CD4-positive, CD25-positive, alpha-beta regulatory T cell (primary cell): ENCODE measurements at regions not wholly inside any gene's neighbourhood (a gene's known extent, or its start where the extent isn't known, plus 50 kb on each side); places are given as distances from the start of the nearest gene placed in this dataset.
"Not testable (repeated sequence)": the region's sequence is repeated elsewhere in the genome, so short reads cannot be mapped to it uniquely, and the experiment has no call there.

Experiments used
- ATAC-seq, 2 donors: fragments of 150-1000 bp; cut with Tn5 transposase; one replicate each; pipeline ENCODE4 v1.10.0; 2021; ENCODE audit warnings: low read depth in 2 of 2, moderate number of reproducible peaks in 2 of 2, moderate library complexity in 1 of 2
- DNase-seq, 3 donors: peaks; one replicate each; pipeline versions ENCODE4 v3.0.0 to v3.0.0-alpha.2; 2012 to 2022; ENCODE audit warnings: mixed read lengths in 1 of 3
- H3K27ac ChIP-seq: one replicate; pipeline ENCODE4 v1.7.0; 2013; ENCODE audit warnings: mild to moderate bottlenecking, low read length; ENCODE audit not compliant: insufficient read depth, poor library complexity, severe bottlenecking
- H3K27me3 ChIP-seq: one replicate; pipeline ENCODE4 v1.7.0; 2013; ENCODE audit warnings: low read length; ENCODE audit not compliant: control insufficient read depth, insufficient read depth
- H3K36me3 ChIP-seq: one replicate; pipeline ENCODE4 v1.7.0; 2013; ENCODE audit warnings: mild to moderate bottlenecking, low read length, moderate library complexity; ENCODE audit not compliant: control insufficient read depth, insufficient read depth
- H3K4me1 ChIP-seq: 2 replicates; pipeline ENCODE4 v1.7.0; 2013; ENCODE audit warnings: mild to moderate bottlenecking, low read length; ENCODE audit not compliant: insufficient read depth, control insufficient read depth, poor library complexity, severe bottlenecking
- H3K4me3 ChIP-seq: one replicate; pipeline ENCODE4 v1.7.0; 2013; ENCODE audit warnings: low read depth, mild to moderate bottlenecking, low read length, moderate library complexity
- H3K9me3 ChIP-seq, 2 experiments: 1 replicate in 1 of 2; 2 replicates in 1 of 2; pipeline ENCODE4 v1.7.0; 2013; ENCODE audit warnings: low read length in 2 of 2, mild to moderate bottlenecking in 1 of 2, moderate library complexity in 1 of 2; ENCODE audit not compliant: control insufficient read depth in 2 of 2
- H3K27ac Mint-ChIP-seq, 3 donors: one replicate each; pipeline ENCODE4 v1.8.0; 2020 to 2022; ENCODE audit warnings: mild to moderate bottlenecking in 3 of 3, mixed read lengths in 3 of 3, moderate library complexity in 2 of 3
- H3K27me3 Mint-ChIP-seq: one replicate; pipeline ENCODE4 v1.8.0; 2022; ENCODE audit warnings: mild to moderate bottlenecking, mixed read lengths
- H3K36me3 Mint-ChIP-seq: one replicate; pipeline ENCODE4 v1.8.0; 2020; ENCODE audit warnings: mixed read lengths
- H3K4me1 Mint-ChIP-seq, 4 donors: one replicate each; pipeline ENCODE4 v1.8.0; 2020 to 2022; ENCODE audit warnings: mixed read lengths in 4 of 4, mild to moderate bottlenecking in 1 of 4
- H3K4me3 Mint-ChIP-seq, 4 donors: one replicate each; pipeline ENCODE4 v1.8.0; 2020 to 2022; ENCODE audit warnings: mild to moderate bottlenecking in 4 of 4, mixed read lengths in 4 of 4, moderate library complexity in 3 of 4
- H3K9me3 Mint-ChIP-seq, 7 donors: one replicate each; pipeline ENCODE4 v1.8.0; 2020 to 2022; ENCODE audit warnings: mixed read lengths in 7 of 7, mild to moderate bottlenecking in 3 of 7, moderate library complexity in 2 of 7

DNA sequence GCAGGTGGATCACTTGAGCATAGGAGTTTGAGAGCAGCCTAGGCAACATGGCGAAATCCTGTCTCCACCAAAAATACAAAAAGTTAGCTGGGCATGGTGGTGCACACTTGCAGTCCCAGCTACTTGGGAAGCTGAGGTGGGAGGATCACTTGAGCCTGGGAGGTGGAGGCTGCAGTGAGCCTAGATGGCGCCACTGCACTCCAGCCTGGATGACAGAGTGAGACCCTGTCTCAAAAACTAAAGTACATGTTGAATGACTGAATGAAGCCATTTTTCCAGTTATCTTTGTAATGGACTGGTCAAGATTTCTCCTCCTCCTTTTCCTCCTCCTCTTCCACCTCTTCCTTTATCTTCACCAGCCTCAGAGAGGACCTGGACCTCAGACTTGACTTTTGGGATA, 272.0 kb downstream of the SMAD2 start:
- Histone ChIP-seq H3K27ac (no peak overlapping the region), H3K36me3 (no peaks in the 10 kb centered on the region), H3K4me1 (no peaks in the 10 kb centered on the region), H3K9me3 (no peaks in the 10 kb centered on the region), H3K27me3 (no peaks in the 10 kb centered on the region), H3K4me3 (no peak overlapping the region)
- Mint-ChIP-seq H3K27me3 (no peaks in the 10 kb centered on the region), H3K27ac (no peak overlapping the region), H3K4me3 (no peak overlapping the region), H3K4me1 (no peaks in the 10 kb centered on the region), H3K36me3 (peaks cover 3% of the 10 kb centered on the region), H3K9me3 (peaks cover 0 to 10% (median 3%) of the 10 kb centered on the region in 7 donors)
- ATAC-seq (no peak), DNase-seq (no peak)

DNA sequence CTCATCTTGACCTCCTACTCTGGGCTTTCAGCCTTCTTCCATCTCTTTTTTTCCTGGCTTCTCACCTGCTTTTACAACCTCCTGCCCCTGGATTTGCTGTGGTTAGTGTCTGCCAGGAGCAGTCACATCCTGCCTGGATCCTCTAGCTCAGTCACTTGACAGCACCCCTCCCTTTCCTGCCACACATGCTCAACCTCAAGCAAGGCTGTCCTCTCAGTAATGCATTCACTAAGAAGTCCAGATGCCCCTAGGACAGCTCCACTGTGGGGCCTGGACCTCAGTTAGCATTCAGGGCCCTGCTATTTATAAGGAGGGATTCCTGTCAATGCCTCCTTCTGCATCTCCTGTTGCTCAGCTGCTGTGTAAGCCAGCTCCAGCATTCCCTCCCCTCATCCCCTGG, 275.5 kb downstream of the SMAD2 start:
- Mint-ChIP-seq H3K27me3 (no peaks in the 10 kb centered on the region), H3K36me3 (peaks cover 1% of the 10 kb centered on the region), H3K27ac (no peak overlapping the region), H3K4me1 (no peaks in the 10 kb centered on the region), H3K9me3 (peaks cover 0 to 9% (median 4%) of the 10 kb centered on the region in 7 donors), H3K4me3 (no peak overlapping the region)
- H3K4me1 ChIP-seq, result no peaks in the 10 kb centered on the region
- no peaks in the 10 kb centered on the region for H3K27me3 ChIP-seq
- H3K4me3 ChIP-seq, result no peak overlapping the region
- no peak for DNase-seq
- H3K27ac ChIP-seq, result no peak overlapping the region
- ATAC-seq, result no peak
- H3K36me3 ChIP-seq, result no peaks in the 10 kb centered on the region
- no peaks in the 10 kb centered on the region for H3K9me3 ChIP-seq

DNA sequence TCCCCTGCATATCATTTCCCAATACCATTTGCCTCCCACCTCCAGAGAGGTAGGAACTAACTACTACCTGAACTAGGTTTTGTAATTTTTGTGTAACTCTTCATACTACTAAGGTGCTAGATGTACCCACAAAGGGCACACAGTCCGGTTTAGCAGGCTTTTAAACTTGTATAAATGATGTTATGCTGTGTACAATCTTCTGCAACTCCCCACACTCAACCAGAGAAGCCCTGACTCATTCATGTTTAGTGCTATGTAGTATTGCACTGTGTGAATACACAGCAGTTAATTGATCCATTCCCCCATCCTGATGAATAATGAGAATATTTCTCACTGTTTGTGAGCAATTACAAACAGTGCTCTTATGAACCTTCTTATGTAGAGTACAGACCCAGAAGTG, 285.6 kb downstream of the SMAD2 start:
- Mint-ChIP-seq H3K36me3 (no peaks in the 10 kb centered on the region), H3K9me3 (peaks cover 0 to 4% (median 2%) of the 10 kb centered on the region in 7 donors), H3K27me3 (no peaks in the 10 kb centered on the region), H3K27ac (no peak overlapping the region), H3K4me1 (no peaks in the 10 kb centered on the region), H3K4me3 (no peak overlapping the region)
- H3K9me3 ChIP-seq, result no peaks in the 10 kb centered on the region
- H3K4me3 ChIP-seq, result no peak overlapping the region
- H3K36me3 ChIP-seq, result no peaks in the 10 kb centered on the region
- no peaks in the 10 kb centered on the region for H3K4me1 ChIP-seq
- no peak for ATAC-seq
- H3K27ac ChIP-seq, result no peak overlapping the region
- no peak for DNase-seq
- no peaks in the 10 kb centered on the region for H3K27me3 ChIP-seq

DNA sequence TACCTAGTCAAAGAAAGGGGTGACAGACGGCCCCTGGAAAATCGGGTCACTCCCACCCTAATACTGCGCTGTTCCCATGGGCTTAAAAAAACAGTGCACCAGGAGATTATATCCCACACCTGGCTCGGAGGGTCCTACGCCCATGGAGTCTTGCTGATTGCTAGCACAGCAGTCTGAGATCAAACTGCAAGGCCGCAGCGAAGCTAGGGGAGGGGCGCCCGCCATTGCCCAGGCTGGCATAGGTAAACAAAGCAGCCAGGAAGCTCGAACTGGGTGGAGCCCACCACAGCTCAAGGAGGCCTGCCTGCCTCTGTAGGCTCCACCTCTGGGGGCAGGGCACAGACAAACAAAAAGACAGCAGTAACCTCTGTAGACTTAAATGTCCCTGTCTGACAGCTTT, 292.9 kb downstream of the SMAD2 start:
- H3K9me3 ChIP-seq, DNase-seq, H3K27ac Mint-ChIP-seq, H3K4me1 ChIP-seq, H3K4me3 ChIP-seq, H3K9me3 Mint-ChIP-seq, H3K27me3 Mint-ChIP-seq, H3K4me1 Mint-ChIP-seq, H3K27ac ChIP-seq, ATAC-seq, H3K36me3 ChIP-seq, H3K4me3 Mint-ChIP-seq, H3K27me3 ChIP-seq, H3K36me3 Mint-ChIP-seq: not testable (repeated sequence)

DNA sequence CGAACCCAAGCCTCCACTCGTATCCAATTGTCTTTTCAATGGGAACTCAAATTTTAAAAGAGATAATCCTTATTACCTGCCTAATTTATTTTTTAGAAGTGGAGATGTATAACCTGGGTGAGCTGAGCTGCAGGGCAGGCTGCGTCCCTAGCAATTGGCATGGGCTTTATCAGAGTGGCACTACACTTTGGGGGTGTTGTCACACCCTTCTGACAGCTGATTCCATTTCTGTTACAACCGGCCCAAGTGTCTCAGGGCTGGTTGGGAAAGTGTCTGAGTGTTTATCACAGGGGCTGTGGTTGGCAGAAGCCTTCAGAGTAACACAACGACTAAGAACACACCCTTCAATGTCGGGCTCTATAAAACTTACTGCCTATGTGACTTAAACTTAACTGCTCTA, 295.0 kb downstream of the SMAD2 start:
- Histone ChIP-seq H3K9me3 (no peaks in the 10 kb centered on the region), H3K36me3 (no peaks in the 10 kb centered on the region), H3K27me3 (no peaks in the 10 kb centered on the region), H3K4me1 (no peaks in the 10 kb centered on the region), H3K4me3 (no peak overlapping the region), H3K27ac (no peak overlapping the region)
- no peaks in the 10 kb centered on the region for H3K4me1 Mint-ChIP-seq
- no peaks in the 10 kb centered on the region for H3K27me3 Mint-ChIP-seq
- H3K9me3 Mint-ChIP-seq, result peaks cover 0 to 4% (median 0%) of the 10 kb centered on the region in 7 donors
- DNase-seq (no peak), ATAC-seq (no peak)
- no peak overlapping the region for H3K27ac Mint-ChIP-seq
- no peaks in the 10 kb centered on the region for H3K36me3 Mint-ChIP-seq
- no peak overlapping the region for H3K4me3 Mint-ChIP-seq

DNA sequence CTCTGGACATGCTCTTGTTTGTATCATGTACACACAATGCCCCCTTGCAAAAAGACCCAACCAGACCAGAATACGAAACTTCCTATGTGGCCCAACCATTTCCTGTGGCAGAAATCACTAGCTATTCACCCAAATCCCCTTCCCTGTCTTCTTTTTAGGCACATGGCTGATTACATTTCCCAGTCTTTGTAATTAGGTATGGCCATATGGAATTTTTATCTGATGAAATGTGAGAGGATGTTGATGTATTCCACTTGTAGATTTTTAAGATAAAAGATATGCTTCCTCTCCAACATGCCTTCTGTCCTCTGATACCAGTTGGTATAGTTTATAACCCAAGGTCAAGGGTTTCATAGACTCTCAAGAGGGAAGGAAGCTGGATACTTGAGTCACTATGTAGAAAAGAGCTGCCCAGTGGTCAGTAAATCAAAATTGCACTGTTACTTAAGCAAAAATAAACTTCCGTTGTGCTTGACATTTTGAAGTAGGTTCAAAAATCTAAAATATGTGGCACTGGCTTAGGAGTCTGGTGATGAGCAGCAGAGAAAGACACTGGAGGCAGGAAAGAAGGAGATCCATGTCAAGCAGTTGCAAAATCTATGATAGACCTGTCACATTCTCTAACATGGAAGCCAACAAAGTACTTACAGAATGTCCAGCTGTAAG, 297.4 kb downstream of the SMAD2 start:
- Histone ChIP-seq H3K9me3 (no peaks in the 10 kb centered on the region), H3K27ac (no peak overlapping the region), H3K36me3 (no peaks in the 10 kb centered on the region), H3K4me1 (no peaks in the 10 kb centered on the region), H3K27me3 (no peaks in the 10 kb centered on the region), H3K4me3 (no peak overlapping the region)
- no peak overlapping the region for H3K4me3 Mint-ChIP-seq
- DNase-seq (no peak), ATAC-seq (no peak)
- H3K27me3 Mint-ChIP-seq, result no peaks in the 10 kb centered on the region
- no peaks in the 10 kb centered on the region for H3K36me3 Mint-ChIP-seq
- H3K27ac Mint-ChIP-seq, result no peak overlapping the region
- peaks cover 0 to 4% (median 0%) of the 10 kb centered on the region in 7 donors for H3K9me3 Mint-ChIP-seq
- H3K4me1 Mint-ChIP-seq, result no peaks in the 10 kb centered on the region

DNA sequence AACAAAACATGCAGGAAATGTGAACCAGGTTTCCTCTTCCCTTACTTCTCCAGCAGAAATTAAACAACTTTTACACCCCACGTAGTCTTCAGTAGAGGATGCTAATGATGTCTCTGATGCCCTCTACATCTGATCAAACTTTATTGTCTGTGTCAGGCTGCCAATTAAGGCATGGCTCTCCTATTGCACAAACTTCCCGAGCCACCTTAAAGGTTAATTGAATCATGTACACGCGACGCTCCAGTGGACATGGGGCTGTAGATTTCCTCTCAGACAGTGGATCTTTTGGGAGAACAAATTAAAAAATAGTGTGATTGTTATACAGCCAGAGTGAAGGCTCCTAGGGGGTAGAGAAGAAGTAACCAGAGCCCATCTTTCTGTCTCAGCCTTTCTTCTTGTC, 301.6 kb downstream of the SMAD2 start:
- no peak overlapping the region for H3K4me3 Mint-ChIP-seq
- Histone ChIP-seq H3K36me3 (no peaks in the 10 kb centered on the region), H3K4me1 (no peaks in the 10 kb centered on the region), H3K4me3 (no peak overlapping the region), H3K27ac (no peak overlapping the region), H3K9me3 (no peaks in the 10 kb centered on the region), H3K27me3 (no peaks in the 10 kb centered on the region)
- ATAC-seq, result no peak
- no peaks in the 10 kb centered on the region for H3K36me3 Mint-ChIP-seq
- DNase-seq, result no peak
- peaks cover 0 to 6% (median 0%) of the 10 kb centered on the region in 7 donors for H3K9me3 Mint-ChIP-seq
- H3K4me1 Mint-ChIP-seq, result no peaks in the 10 kb centered on the region
- no peaks in the 10 kb centered on the region for H3K27me3 Mint-ChIP-seq
- no peak overlapping the region for H3K27ac Mint-ChIP-seq

DNA sequence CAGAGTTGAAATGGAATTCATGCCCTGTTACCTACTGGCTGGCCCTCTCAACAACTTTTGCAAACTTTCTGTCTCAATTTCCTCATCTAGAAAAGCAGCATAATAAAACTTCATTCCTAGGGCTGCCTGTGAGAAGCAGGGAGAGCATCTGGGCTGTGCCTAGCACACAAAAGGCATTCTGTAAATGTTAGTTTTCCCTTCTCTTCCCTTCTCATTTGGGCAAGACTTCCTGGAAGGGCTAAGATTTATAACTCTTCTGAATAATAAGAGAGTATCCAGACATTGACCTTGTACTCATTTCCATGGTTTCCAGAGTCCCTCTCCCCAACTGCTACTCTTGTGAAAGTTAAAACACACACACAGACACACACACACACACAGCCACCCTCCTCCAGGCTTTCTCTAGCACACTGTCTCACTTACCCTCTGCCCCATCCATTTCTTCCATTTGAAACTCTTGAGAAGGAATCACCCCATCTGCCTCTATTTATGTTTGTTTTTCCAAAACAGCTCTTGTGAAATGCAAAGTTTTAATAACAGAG, 302.1 kb downstream of the SMAD2 start:
- Histone ChIP-seq H3K27me3 (no peaks in the 10 kb centered on the region), H3K9me3 (no peaks in the 10 kb centered on the region), H3K36me3 (no peaks in the 10 kb centered on the region), H3K4me3 (no peak overlapping the region), H3K27ac (no peak overlapping the region), H3K4me1 (no peaks in the 10 kb centered on the region)
- Mint-ChIP-seq H3K36me3 (no peaks in the 10 kb centered on the region), H3K27ac (no peak overlapping the region), H3K4me1 (no peaks in the 10 kb centered on the region), H3K4me3 (no peak overlapping the region), H3K27me3 (peaks cover 1% of the 10 kb centered on the region), H3K9me3 (peaks cover 0 to 6% (median 0%) of the 10 kb centered on the region in 7 donors)
- DNase-seq (no peak), ATAC-seq (no peak)
